22Rv1 (cell line): ENCODE measurements at regions not wholly inside any gene's neighbourhood (a gene's known extent, or its start where the extent isn't known, plus 50 kb on each side); places are given as distances from the start of the nearest gene placed in this dataset.

Experiments
- ZFX ChIP-seq: fragments of 450-650 bp; IDR thresholded peaks from 2 replicates; pipeline ENCODE4 v1.6.1; 2017; ENCODE audit warnings: antibody characterized with exemption, borderline replicate concordance
- TF ChIP-seq, protein P1 (sequence below): fragments of 450-650 bp; IDR thresholded peaks from 2 replicates; pipeline ENCODE4 v1.5.1; 2017; ENCODE audit warnings: mild to moderate bottlenecking

DNA sequence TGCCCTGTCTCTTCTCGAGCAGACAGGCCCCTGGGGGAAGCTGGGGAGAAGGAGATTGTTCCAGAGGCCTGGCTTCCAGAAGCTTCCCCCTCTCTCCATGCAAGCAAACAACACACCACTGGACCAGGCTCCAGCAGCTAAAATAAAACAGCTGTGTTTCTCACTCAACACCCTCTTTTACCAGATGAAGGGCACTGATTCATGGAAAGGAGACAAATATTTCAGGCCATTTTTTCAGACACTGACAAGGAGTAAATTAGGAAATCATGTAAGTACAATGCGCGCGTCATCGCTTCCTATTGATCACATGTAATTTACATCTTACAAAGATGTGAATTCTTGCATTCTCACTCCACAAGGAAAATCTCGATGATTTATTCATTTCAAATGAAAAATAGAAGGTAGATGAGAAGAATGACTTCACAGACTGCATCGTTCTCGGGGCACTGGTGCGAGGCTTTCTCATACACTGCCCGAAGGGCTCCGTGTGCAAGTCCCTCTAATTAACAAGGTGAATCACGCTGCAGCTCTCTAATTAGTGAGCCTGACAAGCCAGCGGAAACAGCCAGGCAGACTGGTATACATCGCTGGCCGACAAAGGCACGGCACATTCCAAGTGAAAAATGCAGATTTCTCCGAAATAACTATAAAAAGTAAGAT lies 153.6 kb downstream of the KCTD15 start:
- TF ChIP-seq, protein P1, sequence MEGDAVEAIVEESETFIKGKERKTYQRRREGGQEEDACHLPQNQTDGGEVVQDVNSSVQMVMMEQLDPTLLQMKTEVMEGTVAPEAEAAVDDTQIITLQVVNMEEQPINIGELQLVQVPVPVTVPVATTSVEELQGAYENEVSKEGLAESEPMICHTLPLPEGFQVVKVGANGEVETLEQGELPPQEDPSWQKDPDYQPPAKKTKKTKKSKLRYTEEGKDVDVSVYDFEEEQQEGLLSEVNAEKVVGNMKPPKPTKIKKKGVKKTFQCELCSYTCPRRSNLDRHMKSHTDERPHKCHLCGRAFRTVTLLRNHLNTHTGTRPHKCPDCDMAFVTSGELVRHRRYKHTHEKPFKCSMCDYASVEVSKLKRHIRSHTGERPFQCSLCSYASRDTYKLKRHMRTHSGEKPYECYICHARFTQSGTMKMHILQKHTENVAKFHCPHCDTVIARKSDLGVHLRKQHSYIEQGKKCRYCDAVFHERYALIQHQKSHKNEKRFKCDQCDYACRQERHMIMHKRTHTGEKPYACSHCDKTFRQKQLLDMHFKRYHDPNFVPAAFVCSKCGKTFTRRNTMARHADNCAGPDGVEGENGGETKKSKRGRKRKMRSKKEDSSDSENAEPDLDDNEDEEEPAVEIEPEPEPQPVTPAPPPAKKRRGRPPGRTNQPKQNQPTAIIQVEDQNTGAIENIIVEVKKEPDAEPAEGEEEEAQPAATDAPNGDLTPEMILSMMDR = no peak
- no peak for TF ChIP-seq ZFX
